ENCODE measurements at regions not wholly inside any gene's neighbourhood (a gene's known extent, or its start where the extent isn't known, plus 50 kb on each side); places are given as distances from the start of the nearest gene placed in this dataset.
"Not testable (repeated sequence)": the region's sequence is repeated elsewhere in the genome, so short reads cannot be mapped to it uniquely, and the experiment has no call there.

- DNase-seq = no peak
These were observed 150.0 kb downstream of the NFKBIZ start for GRCh38 chr3:101999177-101999779.

GRCh38 chr3:102000620-102001209, 151.4 kb downstream of the NFKBIZ start:
- DNase-seq = no peak

- DNase-seq = no peak
These were observed 152.7 kb downstream of the NFKBIZ start for GRCh38 chr3:102002056-102002455.

GRCh38 chr3:102004561-102004960, 155.2 kb downstream of the NFKBIZ start:
- DNase-seq = no peak

GRCh38 chr3:102005551-102005950, 156.2 kb downstream of the NFKBIZ start:
- no peak for DNase-seq

GRCh38 chr3:102006812-102007485, 157.6 kb downstream of the NFKBIZ start:
- no peak for DNase-seq

GRCh38 chr3:102008436-102008835, 159.1 kb downstream of the NFKBIZ start:
- not testable (repeated sequence) for DNase-seq

GRCh38 chr3:102016417-102016816, 167.1 kb downstream of the NFKBIZ start:
- no peak for DNase-seq

GRCh38 chr3:102017784-102018183, 168.5 kb downstream of the NFKBIZ start:
- no peak for DNase-seq

- DNase-seq = no peak
These were observed 169.2 kb downstream of the NFKBIZ start for GRCh38 chr3:102018551-102018950.

- DNase-seq = no peak
These were observed 171.4 kb downstream of the NFKBIZ start for GRCh38 chr3:102020735-102021134.

- no peak for DNase-seq
These were observed 175.1 kb downstream of the NFKBIZ start for GRCh38 chr3:102024270-102024904.

- no peak for DNase-seq
These were observed 176.4 kb downstream of the NFKBIZ start for GRCh38 chr3:102025606-102026270.

GRCh38 chr3:102026656-102027055, 177.3 kb downstream of the NFKBIZ start:
- no peak for DNase-seq

GRCh38 chr3:102030661-102031060, 181.3 kb downstream of the NFKBIZ start:
- DNase-seq = no peak

GRCh38 chr3:102031834-102032233, 182.5 kb downstream of the NFKBIZ start:
- no peak for DNase-seq

- DNase-seq = no peak
These were observed 183.4 kb downstream of the NFKBIZ start for GRCh38 chr3:102032491-102033383.

GRCh38 chr3:102034639-102035451, 185.5 kb downstream of the NFKBIZ start:
- DNase-seq = no peak

- DNase-seq = no peak
These were observed 186.7 kb downstream of the NFKBIZ start for GRCh38 chr3:102036017-102036416.

- no peak for DNase-seq
These were observed 187.2 kb downstream of the NFKBIZ start for GRCh38 chr3:102036472-102036871.

GRCh38 chr3:102037209-102037608, 187.9 kb downstream of the NFKBIZ start:
- DNase-seq = no peak
